Naive thymus-derived CD8-positive, alpha-beta T cell (primary cell): ENCODE measurements at regions not wholly inside any gene's neighbourhood (a gene's known extent, or its start where the extent isn't known, plus 50 kb on each side); places are given as distances from the start of the nearest gene placed in this dataset.

Experiments used
- ATAC-seq, 2 donors: fragments of 150-1000 bp; cut with Tn5 transposase in 1 of 2; sonication (Bioruptor Pico), chemical (Tn5 transposase) in 1 of 2; 1 replicate in 1 of 2; 2 replicates in 1 of 2; pipeline ENCODE4 v1.10.0; 2021; ENCODE audit warnings: mild to moderate bottlenecking in 2 of 2, moderate library complexity in 2 of 2
- POLR2A ChIA-PET: fragments of 350-600 bp; sonication (Branson Sonifier 250); formaldehyde crosslinking; loops from one replicate; lab custom pipeline; 2021; ENCODE audit warnings: antibody characterized with exemption; lab: Charles Lee
- DNase-seq, 10 donors: peaks; one replicate each; pipeline versions ENCODE4 v3.0.0 to v3.0.0-alpha.2; 2020 to 2022
- H3K27ac Mint-ChIP-seq, 10 donors: one replicate each; pipeline ENCODE4 v1.8.0; 2020 to 2022; ENCODE audit warnings: mild to moderate bottlenecking in 10 of 10, mixed read lengths in 10 of 10, moderate library complexity in 4 of 10, inconsistent platforms in 1 of 10
- H3K27me3 Mint-ChIP-seq, 5 donors: one replicate each; pipeline ENCODE4 v1.8.0; 2021 to 2022; ENCODE audit warnings: mixed read lengths in 5 of 5
- H3K36me3 Mint-ChIP-seq, 3 donors: one replicate each; pipeline ENCODE4 v1.8.0; 2020 to 2022; ENCODE audit warnings: mixed read lengths in 3 of 3, mild to moderate bottlenecking in 2 of 3, inconsistent platforms in 1 of 3
- H3K4me1 Mint-ChIP-seq, 4 donors: one replicate each; pipeline ENCODE4 v1.8.0; 2021 to 2022; ENCODE audit warnings: mixed read lengths in 4 of 4
- H3K4me3 Mint-ChIP-seq, 10 donors: one replicate each; pipeline ENCODE4 v1.8.0; 2020 to 2022; ENCODE audit warnings: mild to moderate bottlenecking in 10 of 10, mixed read lengths in 10 of 10, moderate library complexity in 6 of 10, inconsistent platforms in 1 of 10
- H3K9me3 Mint-ChIP-seq, 9 donors: one replicate each; pipeline ENCODE4 v1.8.0; 2020 to 2022; ENCODE audit warnings: mixed read lengths in 9 of 9, mild to moderate bottlenecking in 3 of 9, inconsistent platforms in 1 of 9, moderate library complexity in 1 of 9

GRCh38 chr14:100486025-100486828 lies 101.0 kb downstream of the BEGAIN start:
- H3K4me1 Mint-ChIP-seq, result peaks cover 15 to 24% (median 19%) of the 10 kb centered on the region in 4 donors
- POLR2A ChIA-PET, result no interaction called here
- peaks cover 14 to 28% (median 24%) of the 10 kb centered on the region in 3 donors for H3K36me3 Mint-ChIP-seq
- no peak overlapping the region for H3K4me3 Mint-ChIP-seq
- DNase-seq (peak in 9 of 10 donors; percentile 29 to 77 (median 41)), ATAC-seq (peak in 1 of 2 donors; percentile 72)
- peak overlapping the region in 1 of 10 donors; percentile 34 for H3K27ac Mint-ChIP-seq
- peaks cover 0 to 9% (median 0%) of the 10 kb centered on the region in 9 donors for H3K9me3 Mint-ChIP-seq
- no peaks in the 10 kb centered on the region for H3K27me3 Mint-ChIP-seq
